ENCODE measurements at regions not wholly inside any gene's neighbourhood (a gene's known extent, or its start where the extent isn't known, plus 50 kb on each side); places are given as distances from the start of the nearest gene placed in this dataset.

DNA sequence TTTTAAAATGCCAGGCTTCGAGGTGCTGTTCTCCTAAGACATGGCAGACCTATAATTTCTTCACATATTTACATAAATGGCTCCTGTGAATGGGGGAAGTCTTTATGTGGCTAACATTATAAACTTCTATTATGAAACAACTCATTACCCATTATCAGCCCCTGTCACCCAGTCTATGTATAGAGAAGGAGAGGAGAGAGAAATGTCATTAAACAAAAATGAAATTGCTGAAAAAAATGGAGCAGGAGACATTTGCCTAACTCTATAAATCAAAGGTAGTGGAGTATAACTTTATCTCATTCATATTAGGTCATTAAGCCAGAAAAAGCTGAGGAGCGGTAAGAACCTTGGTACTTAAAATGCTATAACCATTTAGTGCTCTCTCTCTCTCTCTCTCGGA, 71.9 kb upstream of the KRR1 start (continued):
- TF ChIP-seq, protein P1, sequence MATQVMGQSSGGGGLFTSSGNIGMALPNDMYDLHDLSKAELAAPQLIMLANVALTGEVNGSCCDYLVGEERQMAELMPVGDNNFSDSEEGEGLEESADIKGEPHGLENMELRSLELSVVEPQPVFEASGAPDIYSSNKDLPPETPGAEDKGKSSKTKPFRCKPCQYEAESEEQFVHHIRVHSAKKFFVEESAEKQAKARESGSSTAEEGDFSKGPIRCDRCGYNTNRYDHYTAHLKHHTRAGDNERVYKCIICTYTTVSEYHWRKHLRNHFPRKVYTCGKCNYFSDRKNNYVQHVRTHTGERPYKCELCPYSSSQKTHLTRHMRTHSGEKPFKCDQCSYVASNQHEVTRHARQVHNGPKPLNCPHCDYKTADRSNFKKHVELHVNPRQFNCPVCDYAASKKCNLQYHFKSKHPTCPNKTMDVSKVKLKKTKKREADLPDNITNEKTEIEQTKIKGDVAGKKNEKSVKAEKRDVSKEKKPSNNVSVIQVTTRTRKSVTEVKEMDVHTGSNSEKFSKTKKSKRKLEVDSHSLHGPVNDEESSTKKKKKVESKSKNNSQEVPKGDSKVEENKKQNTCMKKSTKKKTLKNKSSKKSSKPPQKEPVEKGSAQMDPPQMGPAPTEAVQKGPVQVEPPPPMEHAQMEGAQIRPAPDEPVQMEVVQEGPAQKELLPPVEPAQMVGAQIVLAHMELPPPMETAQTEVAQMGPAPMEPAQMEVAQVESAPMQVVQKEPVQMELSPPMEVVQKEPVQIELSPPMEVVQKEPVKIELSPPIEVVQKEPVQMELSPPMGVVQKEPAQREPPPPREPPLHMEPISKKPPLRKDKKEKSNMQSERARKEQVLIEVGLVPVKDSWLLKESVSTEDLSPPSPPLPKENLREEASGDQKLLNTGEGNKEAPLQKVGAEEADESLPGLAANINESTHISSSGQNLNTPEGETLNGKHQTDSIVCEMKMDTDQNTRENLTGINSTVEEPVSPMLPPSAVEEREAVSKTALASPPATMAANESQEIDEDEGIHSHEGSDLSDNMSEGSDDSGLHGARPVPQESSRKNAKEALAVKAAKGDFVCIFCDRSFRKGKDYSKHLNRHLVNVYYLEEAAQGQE (IDR thresholded peaks at IDR 0.05) = no peak
- TF ChIP-seq, protein P2, sequence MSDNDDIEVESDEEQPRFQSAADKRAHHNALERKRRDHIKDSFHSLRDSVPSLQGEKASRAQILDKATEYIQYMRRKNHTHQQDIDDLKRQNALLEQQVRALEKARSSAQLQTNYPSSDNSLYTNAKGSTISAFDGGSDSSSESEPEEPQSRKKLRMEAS (IDR thresholded peaks at IDR 0.05) = no peak
- TF ChIP-seq GABPA (IDR thresholded peaks at IDR 0.05 in 1 of 2, conservative IDR thresholded peaks at IDR 0.05 in 1 of 2) = no peak
- no peak for TF ChIP-seq SP1 (IDR thresholded peaks at IDR 0.05)

DNA sequence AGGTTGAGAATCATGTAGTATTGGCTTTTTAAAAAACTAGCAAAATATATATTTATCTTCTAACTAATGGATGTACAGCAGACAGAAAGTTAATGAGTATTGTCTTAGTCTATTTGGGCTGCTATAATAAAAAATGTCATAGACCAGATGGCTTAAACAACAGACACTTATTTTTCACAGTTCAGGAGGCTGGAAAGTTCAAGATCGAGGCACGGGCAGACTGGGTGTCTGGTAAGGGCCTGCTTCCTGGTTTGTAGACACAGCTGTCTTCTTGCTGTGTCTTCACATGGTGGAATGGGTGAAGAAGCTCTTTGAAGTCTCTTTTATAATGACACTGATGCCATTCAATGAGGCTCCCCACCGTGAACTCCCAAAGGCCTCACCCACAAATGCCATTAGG, 70.1 kb upstream of the KRR1 start:
- 93% methylated on average over 3 of the region's 3 CpGs for WGBS
- no peaks in the 10 kb centered on the region for H3K27me3 ChIP-seq (ENCODE audit: control insufficient read depth in 4 of 4, insufficient read depth in 4 of 4, low read length in 3 of 4)

DNA sequence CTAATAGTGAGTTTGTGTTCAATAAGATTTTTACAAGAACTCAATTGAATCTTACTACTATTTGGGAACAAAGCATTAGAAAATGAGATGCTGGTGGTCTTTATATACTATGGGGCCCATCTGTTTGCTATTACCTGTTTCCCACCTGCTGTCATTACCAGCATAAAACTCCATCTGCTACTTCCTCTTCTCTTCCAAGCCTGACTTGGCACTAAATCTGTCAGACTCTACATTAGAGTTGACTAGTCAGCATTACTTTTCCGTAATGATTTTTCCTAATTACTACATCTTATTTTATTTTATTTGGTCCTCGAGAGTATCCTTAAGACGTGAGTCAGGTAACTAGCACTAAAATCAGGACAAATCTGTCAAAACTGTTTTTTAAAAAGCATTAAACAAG, 68.1 kb upstream of the KRR1 start:
- TF ChIP-seq EGR1 (IDR thresholded peaks at IDR 0.05; ENCODE audit: low read depth in 2 of 2) (no peak), HNF4A (conservative IDR thresholded peaks at IDR 0.05) (no peak), FOXA1 (IDR thresholded peaks at IDR 0.05) (no peak), TAF1 (conservative IDR thresholded peaks at IDR 0.05) (no peak), YY1 (IDR thresholded peaks at IDR 0.05) (no peak), FOXA2 (IDR thresholded peaks at IDR 0.05) (no peak), SP1 (IDR thresholded peaks at IDR 0.05) (no peak), JUND (IDR thresholded peaks at IDR 0.05) (no peak), HNF4G (IDR thresholded peaks at IDR 0.05) (no peak)
- TF ChIP-seq, protein P2 (IDR thresholded peaks at IDR 0.05) = no peak
- TF ChIP-seq, protein P3, sequence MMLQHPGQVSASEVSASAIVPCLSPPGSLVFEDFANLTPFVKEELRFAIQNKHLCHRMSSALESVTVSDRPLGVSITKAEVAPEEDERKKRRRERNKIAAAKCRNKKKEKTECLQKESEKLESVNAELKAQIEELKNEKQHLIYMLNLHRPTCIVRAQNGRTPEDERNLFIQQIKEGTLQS (IDR thresholded peaks at IDR 0.05) = no peak
- H3K9ac ChIP-seq (ENCODE audit: low read depth in 1 of 2, low read length in 2 of 2) = no peak overlapping the region
- WGBS = 93% methylated on average over 3 of the region's 3 CpGs
- H3K4me1 ChIP-seq (ENCODE audit: control insufficient read depth in 4 of 4, insufficient read depth in 4 of 4, low read length in 3 of 4) = peaks cover 0 to 4% (median 2%) of the 10 kb centered on the region in 4 donors
- H3K9me3 ChIP-seq (ENCODE audit: control insufficient read depth in 4 of 4, low read length in 3 of 4) = no peaks in the 10 kb centered on the region
- no peak overlapping the region for H3K27ac ChIP-seq (ENCODE audit: low read depth in 1 of 2, low read length in 2 of 2)
- H3K36me3 ChIP-seq (ENCODE audit: control insufficient read depth in 4 of 4, insufficient read depth in 3 of 4, low read depth in 1 of 4, low read length in 3 of 4) = no peaks in the 10 kb centered on the region
- no peak overlapping the region for H3K4me3 ChIP-seq (ENCODE audit: low read depth in 1 of 3, low read length in 3 of 3)
- no peaks in the 10 kb centered on the region for H3K27me3 ChIP-seq (ENCODE audit: control insufficient read depth in 4 of 4, insufficient read depth in 4 of 4, low read length in 3 of 4)
- DNase-seq (ENCODE audit: low spot score) = no peak

More for the DNA sequence above, 70.1 kb upstream of the KRR1 start:
- Histone ChIP-seq H3K36me3 (ENCODE audit: control insufficient read depth in 4 of 4, insufficient read depth in 3 of 4, low read depth in 1 of 4, low read length in 3 of 4) (no peaks in the 10 kb centered on the region), H3K4me3 (ENCODE audit: low read depth in 1 of 3, low read length in 3 of 3) (no peak overlapping the region), H3K27ac (ENCODE audit: low read depth in 1 of 2, low read length in 2 of 2) (no peak overlapping the region), H3K9ac (ENCODE audit: low read depth in 1 of 2, low read length in 2 of 2) (no peak overlapping the region), H3K9me3 (ENCODE audit: control insufficient read depth in 4 of 4, low read length in 3 of 4) (no peaks in the 10 kb centered on the region), H3K4me1 (ENCODE audit: control insufficient read depth in 4 of 4, insufficient read depth in 4 of 4, low read length in 3 of 4) (peaks cover 0 to 4% (median 2%) of the 10 kb centered on the region in 4 donors)
- DNase-seq (ENCODE audit: low spot score) = no peak
- no peak for TF ChIP-seq JUND (IDR thresholded peaks at IDR 0.05)
- no peak for TF ChIP-seq EGR1 (IDR thresholded peaks at IDR 0.05; ENCODE audit: low read depth in 2 of 2)
- TF ChIP-seq GABPA (IDR thresholded peaks at IDR 0.05 in 1 of 2, conservative IDR thresholded peaks at IDR 0.05 in 1 of 2) = no peak
- no peak for TF ChIP-seq SP1 (IDR thresholded peaks at IDR 0.05)
- TF ChIP-seq RXRA (IDR thresholded peaks at IDR 0.05) = no peak
- TF ChIP-seq, protein P3 (IDR thresholded peaks at IDR 0.05) = no peak
- no peak for TF ChIP-seq HNF4G (IDR thresholded peaks at IDR 0.05)
- TF ChIP-seq, protein P2 (IDR thresholded peaks at IDR 0.05) = no peak

All from liver (tissue), 7 donors.